ENCODE measurements at regions not wholly inside any gene's neighbourhood (a gene's known extent, or its start where the extent isn't known, plus 50 kb on each side); places are given as distances from the start of the nearest gene placed in this dataset.
A peak's percentile ranks its signal among the peaks of the same experiment; 100 is the strongest.

DNA sequence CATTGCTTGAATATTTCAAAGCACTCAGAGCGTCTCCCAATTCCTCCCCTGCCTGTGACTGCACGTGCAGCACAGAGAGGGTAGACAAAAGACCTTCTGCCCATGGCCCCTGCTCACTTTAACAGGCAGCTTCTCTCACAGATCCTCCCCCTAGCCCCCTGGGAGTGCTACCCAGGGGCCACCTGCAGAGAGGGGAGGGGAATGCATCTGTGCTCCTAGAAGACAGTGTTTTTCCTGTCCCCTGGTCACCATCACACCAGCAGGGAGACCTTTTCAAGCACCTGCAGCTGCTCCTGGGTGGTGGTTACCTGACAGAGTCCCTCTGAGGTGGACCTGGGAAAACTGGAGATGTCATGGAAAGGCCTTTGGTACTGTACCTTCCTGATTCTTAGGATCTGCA lies 56.7 kb upstream of the PRR23C start:
- no peak overlapping the region for H2BK12ac ChIP-seq (ENCODE audit: insufficient read length, low read depth, low read length)
- no peaks in the 10 kb centered on the region for H3K36me3 Mint-ChIP-seq (ENCODE audit: insufficient read depth in 1 of 3, low read depth in 3 of 3)

More for the DNA sequence above, 56.7 kb upstream of the PRR23C start:
- no peak overlapping the region for H3K23ac ChIP-seq (ENCODE audit: insufficient read length, low read depth, low read length)
- no peak overlapping the region for H4K91ac ChIP-seq (ENCODE audit: insufficient read length, low read depth, low read length)
- no CpG with 5 or more reads among the region's 2 CpGs for WGBS (ENCODE audit: extremely low coverage, insufficient read length, low lambda C conversion rate)
- H3K79me2 ChIP-seq (ENCODE audit: insufficient read depth, low read length) = no peaks in the 10 kb centered on the region
- no peaks in the 10 kb centered on the region for H3K9me3 ChIP-seq (ENCODE audit: control insufficient read depth, low read depth, low read length)
- H4K5ac ChIP-seq (ENCODE audit: insufficient read length, low read depth, low read length) = no peak overlapping the region
- H3K27me3 ChIP-seq (ENCODE audit: insufficient read depth, low read length) = no peaks in the 10 kb centered on the region
- no peak overlapping the region for H3K18ac ChIP-seq (ENCODE audit: insufficient read length, low read depth, low read length)
- no peaks in the 10 kb centered on the region for H4K20me1 ChIP-seq (ENCODE audit: control insufficient read depth, insufficient read depth, insufficient read length)
- no peak overlapping the region for H3K27ac ChIP-seq (ENCODE audit: insufficient read length, low read depth, low read length)
- H2BK120ac ChIP-seq (ENCODE audit: low read depth, low read length, poor library complexity, severe bottlenecking) = no peak overlapping the region
- H2BK20ac ChIP-seq (ENCODE audit: low read depth, low read length, poor library complexity, severe bottlenecking) = no peak overlapping the region
- no peak overlapping the region for H2BK5ac ChIP-seq (ENCODE audit: insufficient read length, low read length)
- TF ChIP-seq, protein P1, sequence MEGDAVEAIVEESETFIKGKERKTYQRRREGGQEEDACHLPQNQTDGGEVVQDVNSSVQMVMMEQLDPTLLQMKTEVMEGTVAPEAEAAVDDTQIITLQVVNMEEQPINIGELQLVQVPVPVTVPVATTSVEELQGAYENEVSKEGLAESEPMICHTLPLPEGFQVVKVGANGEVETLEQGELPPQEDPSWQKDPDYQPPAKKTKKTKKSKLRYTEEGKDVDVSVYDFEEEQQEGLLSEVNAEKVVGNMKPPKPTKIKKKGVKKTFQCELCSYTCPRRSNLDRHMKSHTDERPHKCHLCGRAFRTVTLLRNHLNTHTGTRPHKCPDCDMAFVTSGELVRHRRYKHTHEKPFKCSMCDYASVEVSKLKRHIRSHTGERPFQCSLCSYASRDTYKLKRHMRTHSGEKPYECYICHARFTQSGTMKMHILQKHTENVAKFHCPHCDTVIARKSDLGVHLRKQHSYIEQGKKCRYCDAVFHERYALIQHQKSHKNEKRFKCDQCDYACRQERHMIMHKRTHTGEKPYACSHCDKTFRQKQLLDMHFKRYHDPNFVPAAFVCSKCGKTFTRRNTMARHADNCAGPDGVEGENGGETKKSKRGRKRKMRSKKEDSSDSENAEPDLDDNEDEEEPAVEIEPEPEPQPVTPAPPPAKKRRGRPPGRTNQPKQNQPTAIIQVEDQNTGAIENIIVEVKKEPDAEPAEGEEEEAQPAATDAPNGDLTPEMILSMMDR (conservative IDR thresholded peaks at IDR 0.05) = no peak
- no peak overlapping the region for H4K8ac ChIP-seq (replicated peaks; ENCODE audit: insufficient read length, low read depth, low read length)
- H2AFZ ChIP-seq (ENCODE audit: low read length) = no peak overlapping the region
- no peak overlapping the region for H3K4me3 Mint-ChIP-seq
- H3K4me1 ChIP-seq (ENCODE audit: insufficient read depth, low read length) = no peaks in the 10 kb centered on the region
- H3K79me1 ChIP-seq (ENCODE audit: insufficient read depth, low read depth, low read length, poor library complexity, severe bottlenecking) = no peaks in the 10 kb centered on the region
- H3K14ac ChIP-seq (ENCODE audit: insufficient read depth, low read length) = no peak overlapping the region
- H3K9me3 Mint-ChIP-seq = no peaks in the 10 kb centered on the region
- peaks cover 8% of the 10 kb centered on the region for H3K27me3 Mint-ChIP-seq (ENCODE audit: low read depth)
- H3K4ac ChIP-seq (ENCODE audit: low read depth, low read length) = no peak overlapping the region
- H3K23me2 ChIP-seq (ENCODE audit: insufficient read length, low read depth, low read length, poor library complexity, severe bottlenecking) = no peaks in the 10 kb centered on the region
- H3K9ac ChIP-seq (ENCODE audit: extremely low read depth, insufficient read length, low read length) = no peak overlapping the region
- H3T11ph ChIP-seq (ENCODE audit: low read length) = no peak overlapping the region
- H3K4me1 Mint-ChIP-seq = peaks cover 5 to 7% of the 10 kb centered on the region in 2 experiments; a peak in 2 of 4 replicates
- DNase-seq = peak; percentile 15
- no peak overlapping the region; a peak in 1 of 7 replicates for H3K27ac Mint-ChIP-seq
- H3K4me2 ChIP-seq (ENCODE audit: insufficient read depth, insufficient read length, low read length) = no peak overlapping the region
- H3K56ac ChIP-seq (ENCODE audit: insufficient read length, low read depth, low read length) = no peak overlapping the region
- no peak overlapping the region for H2BK15ac ChIP-seq (ENCODE audit: low read depth, low read length)
- H2AK5ac ChIP-seq (ENCODE audit: insufficient read length, low read length) = no peak overlapping the region
